Activated naive CD4-positive, alpha-beta T cell treated with anti-CD3 and anti-CD28 coated beads for 36 hours (primary cell): ENCODE measurements at regions not wholly inside any gene's neighbourhood (a gene's known extent, or its start where the extent isn't known, plus 50 kb on each side); places are given as distances from the start of the nearest gene placed in this dataset.
A peak's percentile ranks its signal among the peaks of the same experiment; 100 is the strongest.

Source experiments
- CTCF ChIA-PET: fragments of 350-600 bp; sonication (Branson Sonifier 250); formaldehyde crosslinking; loops from one replicate; lab custom pipeline; 2021; ENCODE audit warnings: antibody characterized with exemption; lab: Charles Lee
- DNase-seq: peaks from one replicate; pipeline ENCODE4 v3.0.0-alpha.2; 2020
- H3K27ac Mint-ChIP-seq: one replicate; pipeline ENCODE4 v1.8.0; 2021; ENCODE audit warnings: mild to moderate bottlenecking, mixed read lengths
- H3K27me3 Mint-ChIP-seq: one replicate; pipeline ENCODE4 v1.8.0; 2021; ENCODE audit warnings: low read depth, mixed read lengths
- H3K36me3 Mint-ChIP-seq: one replicate; pipeline ENCODE4 v1.8.0; 2021; ENCODE audit warnings: low read depth, mixed read lengths
- H3K4me1 Mint-ChIP-seq: one replicate; pipeline ENCODE4 v1.8.0; 2021; ENCODE audit warnings: low read depth, mixed read lengths
- H3K4me3 Mint-ChIP-seq: one replicate; pipeline ENCODE4 v1.8.0; 2021; ENCODE audit warnings: mild to moderate bottlenecking, moderate library complexity, mixed read lengths
- H3K9me3 Mint-ChIP-seq: one replicate; pipeline ENCODE4 v1.8.0; 2021; ENCODE audit warnings: mixed read lengths
- intact Hi-C: fragments of 100-400 bp; cut with micrococcal nuclease; formaldehyde crosslinking; loops from one replicate; pipeline ENCODE4 v1.15.1; 2023

GRCh38 chr1:219490566-219490965 is 122.3 kb downstream of the ZC3H11B start:
- Mint-ChIP-seq H3K4me1 (no peaks in the 10 kb centered on the region), H3K36me3 (no peaks in the 10 kb centered on the region), H3K27me3 (no peaks in the 10 kb centered on the region), H3K9me3 (no peaks in the 10 kb centered on the region), H3K27ac (no peak overlapping the region), H3K4me3 (no peak overlapping the region)
- DNase-seq = no peak
- intact Hi-C loops = no loop called here
- CTCF ChIA-PET = no interaction called here

GRCh38 chr1:219489636-219490035 is 123.3 kb downstream of the ZC3H11B start:
- no peak for DNase-seq
- Mint-ChIP-seq H3K36me3 (no peaks in the 10 kb centered on the region), H3K27ac (peak overlapping the region; percentile 5), H3K9me3 (no peaks in the 10 kb centered on the region), H3K27me3 (no peaks in the 10 kb centered on the region), H3K4me3 (no peak overlapping the region), H3K4me1 (no peaks in the 10 kb centered on the region)
- CTCF ChIA-PET = no interaction called here
- intact Hi-C loops = no loop called here

GRCh38 chr1:219488275-219488674 is 124.6 kb downstream of the ZC3H11B start:
- DNase-seq = no peak
- intact Hi-C loops = no loop called here
- H3K27me3 Mint-ChIP-seq = peaks cover 4% of the 10 kb centered on the region
- CTCF ChIA-PET = no interaction called here
- no peak overlapping the region for H3K27ac Mint-ChIP-seq
- H3K36me3 Mint-ChIP-seq = no peaks in the 10 kb centered on the region
- no peaks in the 10 kb centered on the region for H3K4me1 Mint-ChIP-seq
- no peak overlapping the region for H3K4me3 Mint-ChIP-seq
- no peaks in the 10 kb centered on the region for H3K9me3 Mint-ChIP-seq

- Mint-ChIP-seq H3K4me1 (no peaks in the 10 kb centered on the region), H3K9me3 (no peaks in the 10 kb centered on the region), H3K36me3 (no peaks in the 10 kb centered on the region), H3K27ac (no peak overlapping the region), H3K27me3 (peaks cover 8% of the 10 kb centered on the region), H3K4me3 (no peak overlapping the region)
- intact Hi-C loops = no loop called here
- CTCF ChIA-PET = no interaction called here
- no peak for DNase-seq
These were observed 129.4 kb downstream of the ZC3H11B start for GRCh38 chr1:219483530-219483929.

GRCh38 chr1:219480011-219480410 is 132.9 kb downstream of the ZC3H11B start:
- H3K4me3 Mint-ChIP-seq = no peak overlapping the region

GRCh38 chr1:219478811-219479210 is 134.1 kb downstream of the ZC3H11B start:
- no peaks in the 10 kb centered on the region for H3K9me3 Mint-ChIP-seq
- H3K4me1 Mint-ChIP-seq = no peaks in the 10 kb centered on the region
- intact Hi-C loops = no loop called here
- peaks cover 3% of the 10 kb centered on the region for H3K27me3 Mint-ChIP-seq
- no peaks in the 10 kb centered on the region for H3K36me3 Mint-ChIP-seq
- H3K4me3 Mint-ChIP-seq = no peak overlapping the region
- H3K27ac Mint-ChIP-seq = no peak overlapping the region
- no peak for DNase-seq
- CTCF ChIA-PET = interaction anchor here (0.7 kb wide), 1 partner anchor 125 kb away, joined by 3 read pairs; no protein-coding TSS in a partner anchor

More at GRCh38 chr1:219480011-219480410, 132.9 kb downstream of the ZC3H11B start:
- H3K27me3 Mint-ChIP-seq = peaks cover 8% of the 10 kb centered on the region
- no peaks in the 10 kb centered on the region for H3K36me3 Mint-ChIP-seq
- intact Hi-C loops = no loop called here
- no peaks in the 10 kb centered on the region for H3K9me3 Mint-ChIP-seq
- H3K27ac Mint-ChIP-seq = no peak overlapping the region
- H3K4me1 Mint-ChIP-seq = no peaks in the 10 kb centered on the region
- CTCF ChIA-PET = no interaction called here
- DNase-seq = no peak

- DNase-seq = no peak
- intact Hi-C loops = no loop called here
- no peak overlapping the region for H3K4me3 Mint-ChIP-seq
- no peak overlapping the region for H3K27ac Mint-ChIP-seq
- no peaks in the 10 kb centered on the region for H3K36me3 Mint-ChIP-seq
- CTCF ChIA-PET = no interaction called here
- peaks cover 3% of the 10 kb centered on the region for H3K27me3 Mint-ChIP-seq
- H3K4me1 Mint-ChIP-seq = no peaks in the 10 kb centered on the region
- no peaks in the 10 kb centered on the region for H3K9me3 Mint-ChIP-seq
These were observed 135.0 kb downstream of the ZC3H11B start for GRCh38 chr1:219477861-219478260.

- CTCF ChIA-PET = no interaction called here
- intact Hi-C loops = no loop called here
These were observed 136.2 kb downstream of the ZC3H11B start for GRCh38 chr1:219476716-219477115.

GRCh38 chr1:219476116-219476515 is 136.8 kb downstream of the ZC3H11B start:
- no peak for DNase-seq
- Mint-ChIP-seq H3K4me3 (no peak overlapping the region), H3K27me3 (peaks cover 4% of the 10 kb centered on the region), H3K36me3 (no peaks in the 10 kb centered on the region), H3K27ac (no peak overlapping the region), H3K4me1 (no peaks in the 10 kb centered on the region), H3K9me3 (no peaks in the 10 kb centered on the region)
- CTCF ChIA-PET = no interaction called here
- intact Hi-C loops = no loop called here

More at GRCh38 chr1:219476716-219477115, 136.2 kb downstream of the ZC3H11B start:
- Mint-ChIP-seq H3K36me3 (no peaks in the 10 kb centered on the region), H3K4me3 (no peak overlapping the region), H3K9me3 (no peaks in the 10 kb centered on the region), H3K27ac (no peak overlapping the region), H3K4me1 (no peaks in the 10 kb centered on the region), H3K27me3 (peaks cover 3% of the 10 kb centered on the region)
- DNase-seq = no peak

- Mint-ChIP-seq H3K36me3 (no peaks in the 10 kb centered on the region), H3K4me1 (no peaks in the 10 kb centered on the region), H3K27ac (no peak overlapping the region), H3K4me3 (no peak overlapping the region), H3K9me3 (no peaks in the 10 kb centered on the region), H3K27me3 (peaks cover 5% of the 10 kb centered on the region)
- CTCF ChIA-PET = no interaction called here
- intact Hi-C loops = no loop called here
- DNase-seq = no peak
These were observed 140.3 kb downstream of the ZC3H11B start for GRCh38 chr1:219472596-219472995.

GRCh38 chr1:219467524-219467923 is 145.4 kb downstream of the ZC3H11B start:
- peaks cover 8% of the 10 kb centered on the region for H3K27me3 Mint-ChIP-seq
- DNase-seq = no peak
- intact Hi-C loops = no loop called here
- H3K4me1 Mint-ChIP-seq = no peaks in the 10 kb centered on the region
- H3K4me3 Mint-ChIP-seq = no peak overlapping the region
- CTCF ChIA-PET = no interaction called here
- no peaks in the 10 kb centered on the region for H3K36me3 Mint-ChIP-seq
- no peaks in the 10 kb centered on the region for H3K9me3 Mint-ChIP-seq
- H3K27ac Mint-ChIP-seq = no peak overlapping the region

- no peak overlapping the region for H3K27ac Mint-ChIP-seq
- intact Hi-C loops = no loop called here
- H3K9me3 Mint-ChIP-seq = no peaks in the 10 kb centered on the region
- H3K27me3 Mint-ChIP-seq = peaks cover 8% of the 10 kb centered on the region
- no peak overlapping the region for H3K4me3 Mint-ChIP-seq
- no peaks in the 10 kb centered on the region for H3K36me3 Mint-ChIP-seq
- no peak for DNase-seq
- CTCF ChIA-PET = no interaction called here
- H3K4me1 Mint-ChIP-seq = no peaks in the 10 kb centered on the region
These were observed 146.1 kb downstream of the ZC3H11B start for GRCh38 chr1:219466766-219467165.

GRCh38 chr1:219465212-219466093 is 147.5 kb downstream of the ZC3H11B start:
- no peak overlapping the region for H3K27ac Mint-ChIP-seq
- CTCF ChIA-PET = no interaction called here
- H3K4me1 Mint-ChIP-seq = no peaks in the 10 kb centered on the region
- H3K4me3 Mint-ChIP-seq = no peak overlapping the region
- no peaks in the 10 kb centered on the region for H3K36me3 Mint-ChIP-seq
- DNase-seq = no peak
- H3K27me3 Mint-ChIP-seq = peaks cover 6% of the 10 kb centered on the region
- no peaks in the 10 kb centered on the region for H3K9me3 Mint-ChIP-seq
- intact Hi-C loops = no loop called here
